A549 (cell line): ENCODE measurements at regions not wholly inside any gene's neighbourhood (a gene's known extent, or its start where the extent isn't known, plus 50 kb on each side); places are given as distances from the start of the nearest gene placed in this dataset.

ENCODE experiments used
- ATAC-seq, 2 experiments: fragments of 200-7000 bp in 1 of 2; fragments of >200 bp in 1 of 2; cut with Nextera tagmentation in 1 of 2; cut with Tn5 transposase in 1 of 2; 3 replicates each; pipeline versions ENCODE4 v1.8.0 to v1.9.1; 2018 to 2020; ENCODE audit warnings: mild to moderate bottlenecking in 1 of 2, moderate library complexity in 1 of 2
- CTCF ChIA-PET: fragments of 300-600 bp; sonication (Branson Sonifier 250); formaldehyde crosslinking; extraction: SDS; loops from one replicate; lab custom pipeline; 2021; ENCODE audit warnings: antibody characterized with exemption, inconsistent platforms; lab: Yijun Ruan, JAX
- POLR2A ChIA-PET: fragments of 350-600 bp; formaldehyde crosslinking; extraction: SDS; loops from one replicate; lab custom pipeline; 2021; ENCODE audit warnings: antibody characterized with exemption, inconsistent platforms; lab: Yijun Ruan, JAX
- DNase-seq, 2 experiments: peaks; one replicate each; pipeline versions ENCODE4 v3.0.0 to v3.0.0-alpha.2; 2011 to 2016; ENCODE audit warnings: low read depth in 1 of 2, low spot score in 1 of 2
- FAIRE-seq: peaks from 2 replicates; lab custom pipeline; 2011; peaks lifted over from hg19 to GRCh38; lab: Jason Lieb, UNC
- H3K27ac ChIP-seq, 2 experiments: fragments of >200 bp; sonication (Bioruptor Twin); formaldehyde crosslinking; 3 replicates each; pipeline ENCODE4 v1.5.1; 2016 to 2017
- H3K4me1 ChIP-seq: fragments of >200 bp; sonication (Bioruptor Twin); formaldehyde crosslinking; 3 replicates; pipeline ENCODE4 v1.6.1; 2016
- H3K4me2 ChIP-seq: fragments of >200 bp; sonication (Bioruptor Twin); formaldehyde crosslinking; 3 replicates; pipeline ENCODE4 v1.6.1; 2016
- H3K4me3 ChIP-seq: fragments of >200 bp; sonication (Bioruptor Twin); formaldehyde crosslinking; 3 replicates; pipeline ENCODE4 v1.5.1; 2016
- H3K9me3 ChIP-seq: fragments of >200 bp; sonication (Bioruptor Twin); formaldehyde crosslinking; 3 replicates; pipeline ENCODE4 v1.6.1; 2016
- CBX8 ChIP-seq: fragments of 200-600 bp; sonication (generic); IDR thresholded peaks from 2 replicates; pipeline ENCODE4 v1.6.1; 2016
- CHD2 ChIP-seq: fragments of 150-350 bp; IDR thresholded peaks from 2 replicates; pipeline ENCODE4 v1.6.1; 2014; ENCODE audit warnings: low read length; ENCODE audit not compliant: partially characterized antibody
- ELK1 ChIP-seq: fragments of 150-350 bp; IDR thresholded peaks from 2 replicates; pipeline ENCODE4 v1.6.1; 2014; ENCODE audit warnings: low read depth, mild to moderate bottlenecking, low read length
- EP300 ChIP-seq, 2 experiments: fragments of >200 bp; sonication (Bioruptor Twin); formaldehyde crosslinking; IDR thresholded peaks; 2 replicates in 1 of 2; 3 replicates in 1 of 2; pipeline ENCODE4 v1.6.1; 2016 to 2017
- ESRRA ChIP-seq: fragments of 150-350 bp; IDR thresholded peaks from 2 replicates; pipeline ENCODE4 v1.6.1; 2014; ENCODE audit warnings: mild to moderate bottlenecking, low read length, borderline replicate concordance
- FOSB ChIP-seq: fragments of 250-450 bp; sonication (Bioruptor Pico); IDR thresholded peaks from 2 replicates; pipeline ENCODE4 v1.5.0; 2020; ENCODE audit warnings: mild to moderate bottlenecking, moderate library complexity
- FOXS1 ChIP-seq: fragments of 250-450 bp; sonication (Bioruptor Pico); IDR thresholded peaks from 2 replicates; pipeline ENCODE4 v1.5.0; 2020; ENCODE audit warnings: mild to moderate bottlenecking, moderate library complexity
- HDAC2 ChIP-seq: fragments of 200-600 bp; sonication (generic); IDR thresholded peaks from 2 replicates; pipeline ENCODE4 v1.6.1; 2016
- HES2 ChIP-seq: fragments of >200 bp; sonication (Bioruptor Twin); formaldehyde crosslinking; IDR thresholded peaks from 2 replicates; pipeline ENCODE4 v1.6.1; 2016
- HEYL ChIP-seq: fragments of 250-450 bp; sonication (Bioruptor Pico); IDR thresholded peaks from 2 replicates; pipeline ENCODE4 v1.8.0; 2021; ENCODE audit warnings: mild to moderate bottlenecking, moderate library complexity
- HOXA7 ChIP-seq: fragments of 250-450 bp; sonication (Bioruptor Pico); IDR thresholded peaks from 2 replicates; pipeline ENCODE4 v1.5.0; 2020; ENCODE audit warnings: mild to moderate bottlenecking, moderate library complexity
- HOXB5 ChIP-seq: fragments of 250-450 bp; sonication (Bioruptor Pico); IDR thresholded peaks from 2 replicates; pipeline ENCODE4 v1.5.0; 2020; ENCODE audit warnings: mild to moderate bottlenecking, moderate library complexity
- JUNB ChIP-seq: fragments of >200 bp; sonication (Bioruptor Twin); formaldehyde crosslinking; IDR thresholded peaks from 2 replicates; pipeline ENCODE4 v1.6.1; 2016
- KDM5A ChIP-seq: fragments of 200-600 bp; sonication (generic); IDR thresholded peaks from 2 replicates; pipeline ENCODE4 v1.6.1; 2016; ENCODE audit warnings: antibody characterized with exemption, mild to moderate bottlenecking
- PBX3 ChIP-seq: IDR thresholded peaks from 2 replicates; pipeline ENCODE4 v1.6.1; 2012
- PHF8 ChIP-seq: fragments of 200-600 bp; sonication (generic); IDR thresholded peaks from 2 replicates; pipeline ENCODE4 v1.6.1; 2016; ENCODE audit warnings: low read depth, mild to moderate bottlenecking, antibody characterized with exemption, moderate library complexity, borderline replicate concordance
- POLR2A ChIP-seq: IDR thresholded peaks from 2 replicates; pipeline ENCODE4 v1.6.1; 2012; ENCODE audit warnings: mild to moderate bottlenecking, low read length
- POLR2AphosphoS2 ChIP-seq: conservative IDR thresholded peaks from 2 replicates; pipeline ENCODE4 v1.6.1; 2012; ENCODE audit warnings: low read length, improper control_type of control experiment, inconsistent platforms
- RARB ChIP-seq: fragments of 250-450 bp; sonication (Bioruptor Pico); IDR thresholded peaks from 2 replicates; pipeline ENCODE4 v1.8.0; 2021; ENCODE audit warnings: mild to moderate bottlenecking, moderate library complexity
- REST ChIP-seq: fragments of 200-600 bp; sonication (generic); IDR thresholded peaks from 2 replicates; pipeline ENCODE4 v1.6.1; 2016; ENCODE audit warnings: antibody characterized with exemption, mild to moderate bottlenecking, moderate library complexity
- RFX5 ChIP-seq: fragments of 450-650 bp; IDR thresholded peaks from 2 replicates; pipeline ENCODE4 v1.7.1; 2014; ENCODE audit warnings: antibody characterized with exemption, mild to moderate bottlenecking, moderate library complexity
- RNF2 ChIP-seq: fragments of 200-600 bp; sonication (generic); IDR thresholded peaks from 2 replicates; pipeline ENCODE4 v1.6.1; 2016; ENCODE audit warnings: low read depth, mild to moderate bottlenecking, antibody characterized with exemption, moderate library complexity, borderline replicate concordance
- SMC3 ChIP-seq: fragments of >200 bp; sonication (Bioruptor Twin); formaldehyde crosslinking; IDR thresholded peaks from 3 replicates; pipeline ENCODE4 v1.6.1; 2018; ENCODE audit warnings: inconsistent platforms
- ZC3H11A ChIP-seq: fragments of 450-650 bp; IDR thresholded peaks from 2 replicates; pipeline ENCODE4 v1.6.1; 2014; ENCODE audit warnings: antibody characterized with exemption, mild to moderate bottlenecking
- ZNF302 ChIP-seq: fragments of 250-450 bp; sonication (Bioruptor Pico); IDR thresholded peaks from 2 replicates; pipeline ENCODE4 v1.9.0; 2021; ENCODE audit warnings: inconsistent platforms, mild to moderate bottlenecking, moderate library complexity
- WGBS: methylation state at CpG from one replicate; pipeline ENCODE4 v1.1.6; 2017; ENCODE audit errors: missing lambda C conversion rate; 5-methylcytosine and 5-hydroxymethylcytosine counted together

GRCh38 chr6:1470040-1470439 is 80.7 kb downstream of the FOXF2 start:
- Histone ChIP-seq H3K4me3 (no peak overlapping the region), H3K9me3 (no peaks in the 10 kb centered on the region), H3K4me1 (no peaks in the 10 kb centered on the region), H3K4me2 (no peak overlapping the region), H3K27ac (no peak overlapping the region)
- no peak for FAIRE-seq
- 48% methylated on average over 3 of the region's 3 CpGs for WGBS
- DNase-seq: no peak
- ATAC-seq: no peak
- no peak for TF ChIP-seq JUNB
- no peak for TF ChIP-seq RARB (CRISPR knock-in tag)
- TF ChIP-seq POLR2A: no peak
- TF ChIP-seq FOSB (CRISPR knock-in tag): no peak
- TF ChIP-seq RNF2: no peak
- TF ChIP-seq ELK1: no peak
- TF ChIP-seq FOXS1 (CRISPR knock-in tag): no peak
- TF ChIP-seq REST: no peak
- ChIA-PET CTCF (interaction anchor here (0.8 to 0.9 kb wide), 2 partner anchors 22 to 33 kb away, joined by 3 read pairs; no protein-coding TSS in a partner anchor), POLR2A (no interaction called here)

GRCh38 chr6:1472643-1473042 is 83.3 kb downstream of the FOXF2 start:
- Histone ChIP-seq H3K9me3 (no peaks in the 10 kb centered on the region), H3K4me2 (no peak overlapping the region), H3K4me1 (peaks cover 14% of the 10 kb centered on the region), H3K4me3 (no peak overlapping the region), H3K27ac (no peak overlapping the region)
- no peak for TF ChIP-seq JUNB
- TF ChIP-seq ZNF302 (CRISPR knock-in tag): no peak
- TF ChIP-seq EP300 (IDR thresholded peaks at IDR 0.05): no peak
- no peak for TF ChIP-seq FOSB (CRISPR knock-in tag)
- no peak for TF ChIP-seq HEYL
- no peak for TF ChIP-seq CBX8
- no peak for TF ChIP-seq HOXB5 (CRISPR knock-in tag)
- TF ChIP-seq HES2: no peak
- no peak for TF ChIP-seq ESRRA
- TF ChIP-seq ZC3H11A: no peak
- TF ChIP-seq RFX5: no peak
- no peak for TF ChIP-seq PBX3
- TF ChIP-seq HOXA7 (CRISPR knock-in tag): no peak
- no peak for TF ChIP-seq SMC3
- TF ChIP-seq POLR2AphosphoS2: no peak
- no peak for TF ChIP-seq PHF8
- no peak for TF ChIP-seq KDM5A
- TF ChIP-seq HDAC2: no peak
- TF ChIP-seq CHD2: no peak
- no peak for TF ChIP-seq REST
- no peak for FAIRE-seq
- no peak for ATAC-seq
- CTCF ChIA-PET: interaction anchor here (1.1 kb wide), 1 partner anchor 36 kb away, joined by 3 read pairs; no protein-coding TSS in a partner anchor
- DNase-seq: no peak
- POLR2A ChIA-PET: no interaction called here
